GM18907 (cell line): ENCODE measurements at regions not wholly inside any gene's neighbourhood (a gene's known extent, or its start where the extent isn't known, plus 50 kb on each side); places are given as distances from the start of the nearest gene placed in this dataset.
"Not testable (repeated sequence)": the region's sequence is repeated elsewhere in the genome, so short reads cannot be mapped to it uniquely, and the experiment has no call there.

ENCODE experiments used
- ATAC-seq: cut with Tn5 transposase; IDR thresholded peaks from one replicate; pipeline ENCODE4 v1.9.1; 2021; ENCODE audit warnings: mild to moderate bottlenecking, moderate library complexity; ENCODE audit not compliant: unreplicated experiment

DNA sequence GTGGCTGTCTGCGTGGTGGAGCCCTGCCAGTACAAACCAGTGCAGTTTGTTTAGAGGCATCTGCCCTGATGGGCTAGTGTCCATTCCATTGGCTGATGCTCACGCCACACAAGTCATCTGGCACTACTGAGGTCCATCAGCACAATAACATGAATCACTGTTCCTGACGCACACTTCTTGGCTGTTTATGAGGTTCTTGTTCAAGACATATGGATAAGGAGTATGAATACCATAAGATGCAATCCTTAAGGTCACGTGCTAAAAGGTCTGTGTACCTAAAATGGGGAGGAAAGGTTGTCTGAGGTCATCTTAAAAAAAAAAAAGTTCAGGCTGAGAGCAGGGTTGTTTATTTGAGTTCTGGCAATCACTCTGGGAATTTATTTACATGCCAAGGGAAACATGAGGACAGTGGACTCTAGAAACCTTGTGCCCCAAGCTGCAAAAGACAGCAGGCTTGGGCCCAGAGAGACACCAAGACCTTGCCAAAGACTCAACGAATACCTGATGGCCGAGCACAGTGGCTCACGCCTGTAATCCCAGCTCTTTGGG is 54.1 kb upstream of the SHLD1 start:
- no peak for ATAC-seq

DNA sequence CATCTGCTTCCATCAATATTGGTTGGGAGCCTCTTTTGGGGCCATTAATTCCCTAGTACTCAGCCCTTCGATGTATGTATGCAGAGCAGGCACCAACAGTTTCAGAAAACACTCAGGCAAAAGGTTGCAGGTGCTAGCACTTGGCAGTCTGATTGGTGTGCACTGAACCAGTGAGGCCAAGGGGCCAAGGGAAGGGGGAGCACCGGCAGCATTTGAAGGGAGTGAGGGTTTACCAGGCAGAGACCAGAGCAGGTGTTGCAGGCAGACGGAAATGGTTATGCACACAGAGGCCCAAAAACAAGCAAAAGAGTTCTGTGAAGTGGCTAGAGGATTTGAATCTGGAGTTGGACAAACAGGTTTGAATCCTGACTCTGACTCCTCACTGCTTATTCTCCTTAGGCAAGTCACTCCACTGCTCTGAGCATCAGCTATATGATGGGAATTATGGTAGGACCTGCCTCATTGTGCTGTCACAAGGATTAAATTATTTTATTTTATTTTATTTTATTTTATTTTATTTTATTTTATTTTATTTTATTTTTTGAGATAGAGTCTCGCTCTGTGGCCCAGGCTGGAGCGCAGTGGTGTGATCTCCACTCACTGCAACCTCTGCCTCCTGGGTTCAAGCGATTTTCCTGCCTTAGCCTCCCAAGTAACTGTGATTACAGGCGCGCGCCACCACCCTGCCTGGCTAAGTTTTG is 58.1 kb upstream of the SHLD1 start:
- peak; percentile 99 for ATAC-seq

- no peak for ATAC-seq
Observed at GRCh38 chr20:5689463-5689862, 60.7 kb upstream of the SHLD1 start.

DNA sequence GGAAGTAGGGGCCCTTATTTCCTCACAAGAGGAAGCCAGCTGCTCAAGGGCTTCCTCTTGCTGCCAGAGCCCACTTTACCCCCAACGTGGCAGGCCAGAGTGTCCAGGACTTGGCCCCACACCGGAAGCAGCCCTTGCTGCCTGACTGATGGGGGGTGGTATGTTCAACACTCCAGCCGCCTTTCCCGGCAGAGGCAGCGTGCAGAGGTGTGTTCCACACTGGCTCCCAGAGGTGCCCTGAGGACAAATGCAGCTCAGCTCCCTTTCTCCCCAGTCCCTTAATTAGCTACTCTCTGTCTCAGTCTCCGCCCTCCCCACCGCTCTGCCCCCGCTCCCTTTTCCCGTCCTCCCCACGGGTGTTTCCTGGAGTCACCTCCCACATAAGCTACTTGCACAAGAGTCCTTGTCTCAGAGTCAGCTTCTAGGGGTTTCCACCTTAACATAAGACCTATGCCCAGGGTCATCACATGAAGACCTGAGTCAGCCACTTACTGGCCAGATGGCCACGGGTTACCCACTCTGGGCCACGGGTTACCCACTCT is 61.7 kb upstream of the SHLD1 start:
- no peak for ATAC-seq

DNA sequence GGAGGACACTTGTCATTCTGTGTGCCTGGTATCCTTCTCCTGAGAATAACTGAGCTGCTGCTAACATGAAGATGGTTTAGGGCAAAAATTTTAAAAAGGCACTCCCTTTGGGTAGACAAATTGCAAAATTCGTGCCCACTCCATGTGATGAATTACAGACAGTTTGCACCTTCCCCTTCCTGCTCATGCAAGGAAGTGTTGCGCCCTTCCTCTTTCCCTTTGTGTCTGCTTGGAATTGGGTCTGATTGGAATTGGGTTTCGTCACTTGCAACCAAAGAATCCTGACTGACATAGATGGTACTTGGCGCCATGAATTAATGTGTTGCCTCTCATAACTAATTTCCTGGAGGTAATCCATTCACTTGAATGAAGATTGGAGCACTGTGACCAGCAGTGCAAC is 62.3 kb upstream of the SHLD1 start:
- no peak for ATAC-seq

DNA sequence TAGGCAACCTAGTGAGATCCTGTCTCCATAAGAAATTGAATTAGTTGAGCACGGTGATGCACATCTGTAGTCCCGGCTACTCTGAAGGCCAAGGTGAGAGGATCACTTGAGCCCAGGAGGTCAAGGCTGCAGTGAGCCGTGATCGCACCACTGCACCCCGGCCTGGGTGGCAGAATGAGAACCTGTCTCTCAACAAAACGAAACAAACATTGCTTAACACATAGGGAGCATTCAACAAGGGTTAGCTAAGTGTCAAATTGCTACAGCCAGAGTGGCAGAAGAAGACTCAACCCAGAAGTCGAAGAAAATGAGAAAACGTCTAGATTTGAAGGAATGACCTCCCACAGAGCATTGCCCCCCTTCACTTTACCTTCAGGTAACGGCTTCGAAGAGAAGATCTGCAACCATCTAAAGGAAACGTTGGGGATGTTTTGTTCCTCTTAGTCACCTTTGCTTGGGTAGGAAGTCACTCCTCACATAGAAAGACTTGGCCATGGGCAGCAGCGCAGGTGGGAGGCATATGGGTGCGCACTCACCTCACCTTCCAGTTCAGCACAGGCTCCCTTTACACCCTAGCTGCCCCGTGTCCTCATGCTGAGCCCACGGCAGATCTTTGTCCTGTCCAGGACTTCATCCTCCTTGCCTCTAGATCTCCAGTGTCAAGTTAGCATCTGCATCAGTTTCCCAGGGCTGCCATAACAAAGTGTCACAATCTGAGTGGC is 63.7 kb upstream of the SHLD1 start:
- ATAC-seq = no peak

- ATAC-seq = not testable (repeated sequence)
Observed at GRCh38 chr20:5682556-5682955, 67.6 kb upstream of the SHLD1 start.

DNA sequence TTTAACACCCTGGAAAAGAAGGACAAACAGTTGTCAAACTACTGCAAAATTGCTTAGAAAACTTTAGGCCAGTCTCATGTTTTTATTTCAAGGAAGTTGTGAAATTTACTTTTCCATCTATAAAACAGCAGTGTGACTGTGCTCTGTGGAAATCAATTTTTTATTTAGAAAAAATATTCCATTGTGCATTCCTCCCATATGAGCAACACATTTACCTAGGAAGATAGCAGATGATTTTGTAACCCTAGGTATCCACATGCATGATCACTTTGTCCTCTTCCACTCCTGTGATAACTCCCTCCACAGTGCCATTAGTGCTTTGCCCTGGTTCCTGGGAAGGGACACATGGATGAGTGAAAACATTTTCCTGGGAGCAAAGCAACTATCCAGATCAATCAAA is 69.4 kb upstream of the GPCPD1 start:
- no peak for ATAC-seq

DNA sequence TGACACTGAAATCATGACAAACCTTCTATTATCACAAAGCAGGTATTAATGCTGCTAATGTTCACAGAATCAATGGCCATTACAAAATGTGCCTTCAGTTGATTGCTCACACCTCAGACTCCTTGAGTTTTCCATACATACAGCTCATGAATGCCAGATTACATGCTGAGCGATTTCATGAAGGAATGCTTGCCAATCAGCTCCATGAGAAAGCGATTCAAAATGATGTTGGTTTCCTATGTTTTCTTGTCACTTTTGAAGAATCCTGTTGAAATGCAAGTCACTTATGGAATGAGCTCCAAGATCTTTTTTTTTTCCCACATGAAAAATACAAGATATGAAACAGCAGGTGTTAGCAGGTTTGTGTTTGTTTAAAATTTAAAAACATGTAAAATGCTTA is 68.0 kb upstream of the GPCPD1 start:
- ATAC-seq = no peak

DNA sequence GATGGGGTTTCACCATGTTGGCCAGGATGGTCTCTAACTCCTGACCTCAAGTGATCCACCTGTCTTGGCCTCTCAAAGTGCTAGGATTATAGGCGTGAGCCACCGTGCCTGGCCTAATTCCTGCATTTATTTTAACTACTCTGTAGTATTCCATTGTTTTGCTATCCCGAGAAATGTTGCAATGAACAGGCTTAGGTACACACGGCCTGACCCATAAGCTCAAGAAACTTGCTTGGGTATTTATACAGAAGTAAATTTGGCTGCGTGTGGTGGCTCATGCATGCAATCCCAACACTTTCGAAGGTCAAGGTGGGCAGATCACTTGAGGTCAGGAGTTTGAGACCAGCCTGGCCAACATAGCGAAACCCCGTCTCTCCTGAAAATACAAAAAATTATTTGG is 67.1 kb upstream of the GPCPD1 start:
- ATAC-seq = not testable (repeated sequence)

DNA sequence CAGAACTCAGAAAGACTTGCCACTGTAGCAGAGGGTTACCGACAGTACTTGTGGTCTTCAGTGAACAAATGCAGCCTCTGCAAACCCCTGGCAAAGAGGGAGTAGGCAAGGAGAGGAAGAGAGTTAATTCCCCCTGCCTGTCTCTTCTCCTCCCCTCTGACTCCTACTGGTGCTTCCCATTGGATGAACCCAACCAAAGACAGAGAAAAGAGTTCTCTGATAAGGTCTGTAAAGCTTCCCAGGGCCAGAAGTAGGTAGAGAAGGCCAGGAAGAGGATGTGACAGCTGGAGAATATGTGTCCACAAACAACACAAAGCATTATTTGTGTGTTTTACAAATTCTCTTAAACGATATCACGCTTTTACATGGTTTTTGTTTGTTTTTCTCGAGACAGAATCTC is 66.6 kb upstream of the GPCPD1 start:
- no peak for ATAC-seq

DNA sequence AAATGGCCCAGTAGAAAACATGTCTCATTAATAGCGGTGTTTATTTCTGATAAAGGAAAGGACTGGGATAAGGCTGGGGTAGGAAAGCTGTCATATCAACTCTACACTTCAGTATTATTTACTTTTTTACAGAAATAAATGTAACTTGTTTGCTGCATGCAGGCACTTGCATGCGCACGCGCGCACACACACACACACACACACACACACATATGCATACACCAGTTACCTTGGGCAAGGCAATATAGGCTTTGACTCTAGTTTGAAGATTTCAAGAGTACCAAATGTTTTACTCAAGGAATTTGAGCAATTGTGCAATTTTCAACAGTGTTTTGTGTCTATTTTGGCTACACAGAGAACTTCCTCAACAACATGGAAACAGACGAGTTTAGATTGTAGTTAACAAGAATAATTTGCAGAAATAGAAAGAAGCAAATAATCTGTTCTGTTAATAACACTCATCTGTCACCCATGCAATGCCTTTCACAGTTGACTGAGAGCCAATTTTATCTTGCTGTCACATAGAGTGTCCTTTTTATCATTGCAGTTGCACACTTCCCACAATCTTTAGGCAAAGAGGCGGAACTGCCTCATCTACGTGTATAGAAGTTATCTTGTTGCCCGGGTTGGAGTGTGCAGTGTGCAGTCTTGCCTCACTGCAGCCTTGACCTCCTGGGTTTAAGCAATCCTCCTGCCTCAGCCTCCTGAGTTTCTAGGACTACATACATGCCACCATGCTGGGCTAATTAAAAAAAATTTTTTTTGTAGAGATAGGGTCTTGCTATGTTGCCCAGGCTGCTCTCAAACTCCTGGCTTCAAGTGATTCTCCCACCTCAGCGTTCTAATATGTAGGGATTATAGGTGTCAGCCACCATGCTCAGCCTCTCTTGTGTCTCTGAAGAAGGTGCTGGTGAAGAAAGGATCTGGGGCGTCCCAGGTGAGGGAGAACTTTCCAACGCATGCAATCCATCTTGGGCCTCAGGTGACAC is 64.6 kb upstream of the GPCPD1 start:
- ATAC-seq = no peak

GRCh38 chr20:5674176-5674660 is 63.4 kb upstream of the GPCPD1 start:
- ATAC-seq = peak; percentile 84

DNA sequence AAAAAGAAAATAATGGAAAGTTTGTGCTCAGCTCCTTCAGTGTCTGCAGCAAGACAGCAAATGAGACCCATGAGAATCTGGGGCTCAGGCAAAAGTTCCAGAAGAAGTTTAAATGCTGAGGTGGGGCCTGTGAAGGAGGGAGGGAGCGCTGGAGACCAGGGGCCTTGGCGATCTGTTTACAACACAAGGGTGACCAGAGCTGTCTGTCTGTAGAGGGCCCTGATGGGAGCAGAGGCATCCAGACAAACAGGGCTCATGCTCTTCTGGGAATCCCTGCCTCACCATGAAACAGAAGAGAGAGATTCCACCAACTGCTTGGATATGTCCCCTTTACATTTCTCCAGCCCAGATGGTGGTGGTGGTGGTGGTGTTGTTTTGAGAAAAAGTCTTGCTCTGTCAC is 60.1 kb upstream of the GPCPD1 start:
- ATAC-seq = no peak

- no peak for ATAC-seq
Observed at GRCh38 chr20:5670036-5670536, 59.3 kb upstream of the GPCPD1 start.

DNA sequence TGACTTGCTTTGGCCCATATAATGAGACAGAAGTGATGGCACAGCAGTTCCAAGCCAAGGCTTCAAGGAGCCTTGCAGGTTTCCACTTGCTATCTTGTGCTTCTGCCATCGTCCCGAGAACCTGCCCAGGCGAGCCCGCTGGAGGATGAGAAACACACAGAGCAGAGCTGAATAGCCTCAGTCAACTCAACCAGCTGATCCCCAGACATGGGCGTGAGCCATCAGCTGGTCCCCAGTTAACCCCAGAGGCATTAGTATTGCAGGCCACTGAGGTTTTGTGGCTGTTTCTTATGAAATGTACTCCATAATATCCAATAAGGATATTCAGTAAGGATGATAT is 57.7 kb upstream of the GPCPD1 start:
- no peak for ATAC-seq

- ATAC-seq = no peak
Observed at GRCh38 chr20:5667705-5668528, 57.1 kb upstream of the GPCPD1 start.

DNA sequence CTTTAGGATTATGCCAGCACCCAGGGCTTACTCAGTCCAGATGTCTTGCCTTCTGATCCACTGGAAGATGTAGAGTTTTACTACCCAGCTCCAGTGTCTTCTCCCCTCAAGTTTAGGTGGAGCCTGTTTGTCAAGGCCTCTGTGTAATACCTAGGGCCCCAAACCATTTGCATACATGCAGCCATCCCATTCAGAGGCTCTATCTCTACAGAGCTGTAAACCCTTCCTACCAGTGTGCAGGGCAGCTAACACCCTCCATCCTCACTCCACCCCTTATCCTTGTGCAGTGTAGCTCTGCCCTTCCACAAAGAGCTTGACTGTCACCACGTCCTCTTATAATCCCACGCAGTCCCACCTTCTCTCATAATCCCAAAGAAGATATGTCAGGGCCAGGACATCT is 54.6 kb upstream of the GPCPD1 start:
- no peak for ATAC-seq

- ATAC-seq = no peak
Observed at GRCh38 chr20:5663396-5663795, 52.6 kb upstream of the GPCPD1 start.

GRCh38 chr20:5662769-5663168 is 52.0 kb upstream of the GPCPD1 start:
- ATAC-seq = no peak
